IPS-18c (cell line): ENCODE measurements at regions not wholly inside any gene's neighbourhood (a gene's known extent, or its start where the extent isn't known, plus 50 kb on each side); places are given as distances from the start of the nearest gene placed in this dataset.

Experiments used
- H3K4me3 ChIP-seq: 2 replicates; pipeline ENCODE4 v1.7.0; 2013; ENCODE audit warnings: low read depth, mild to moderate bottlenecking, low read length, moderate library complexity; ENCODE audit not compliant: insufficient read depth
- H3K9me3 ChIP-seq: one replicate; pipeline ENCODE4 v1.6.1; 2013; ENCODE audit warnings: mild to moderate bottlenecking, low read length, moderate library complexity; ENCODE audit not compliant: control insufficient read depth, insufficient read depth

DNA sequence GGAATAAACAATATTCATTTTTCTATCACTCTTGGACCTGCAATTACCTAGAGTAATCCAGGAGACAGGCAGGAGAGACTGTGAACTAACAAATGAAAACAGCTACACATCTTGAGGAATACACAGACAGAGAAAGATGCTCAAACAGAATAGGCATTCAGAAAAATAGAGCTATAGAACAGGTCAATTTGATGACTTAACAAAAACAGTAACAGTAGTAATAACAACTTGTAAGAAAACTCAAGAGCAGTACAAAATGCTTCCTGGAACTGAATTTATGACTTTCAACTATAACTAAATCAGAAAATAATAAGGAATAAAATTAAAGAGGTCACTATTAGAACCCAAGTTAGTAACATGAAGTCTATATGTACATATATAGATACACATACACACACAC lies 579.3 kb downstream of the TLR4 start:
- no peaks in the 10 kb centered on the region for H3K9me3 ChIP-seq
- H3K4me3 ChIP-seq: no peak overlapping the region

DNA sequence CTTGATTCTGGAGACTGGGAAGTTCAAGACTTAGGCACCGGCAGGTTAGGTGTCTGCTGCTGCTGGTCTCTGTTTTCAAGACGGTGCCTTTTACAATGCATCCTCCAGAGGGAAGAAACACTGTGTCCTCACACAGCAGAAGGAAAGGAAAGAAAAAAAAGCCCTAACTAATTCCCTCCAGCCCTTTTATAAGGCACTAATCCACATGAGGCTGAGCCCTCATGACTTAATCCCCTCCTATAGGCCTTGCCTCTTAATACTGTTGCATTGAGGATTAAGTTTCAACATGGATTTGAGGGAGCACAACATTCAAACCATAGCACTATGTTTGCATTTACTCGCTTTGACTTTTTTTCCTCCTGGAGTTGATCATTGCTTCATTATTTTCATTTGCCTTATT lies 585.9 kb downstream of the TLR4 start:
- H3K4me3 ChIP-seq: no peak overlapping the region
- H3K9me3 ChIP-seq: no peaks in the 10 kb centered on the region

DNA sequence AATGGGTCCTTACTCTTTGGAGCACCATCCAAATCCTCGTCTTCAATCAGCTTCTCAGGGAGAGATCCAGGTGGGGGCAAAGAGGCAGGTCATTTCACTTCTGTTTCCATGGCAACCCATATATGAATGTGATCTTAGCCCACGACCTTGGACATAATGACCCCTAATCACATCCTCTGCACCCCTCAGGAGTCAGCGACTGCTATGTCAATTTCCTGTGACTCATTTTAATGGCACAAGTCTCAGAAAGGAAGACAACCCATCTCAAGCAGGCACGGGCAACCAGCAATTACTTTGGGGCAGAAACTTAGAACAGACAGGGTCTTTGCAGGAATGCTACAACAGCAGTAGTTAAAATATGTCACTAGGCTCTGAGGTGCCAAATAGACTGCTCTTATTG lies 591.2 kb downstream of the TLR4 start:
- Histone ChIP-seq H3K9me3 (no peaks in the 10 kb centered on the region), H3K4me3 (no peak overlapping the region)

DNA sequence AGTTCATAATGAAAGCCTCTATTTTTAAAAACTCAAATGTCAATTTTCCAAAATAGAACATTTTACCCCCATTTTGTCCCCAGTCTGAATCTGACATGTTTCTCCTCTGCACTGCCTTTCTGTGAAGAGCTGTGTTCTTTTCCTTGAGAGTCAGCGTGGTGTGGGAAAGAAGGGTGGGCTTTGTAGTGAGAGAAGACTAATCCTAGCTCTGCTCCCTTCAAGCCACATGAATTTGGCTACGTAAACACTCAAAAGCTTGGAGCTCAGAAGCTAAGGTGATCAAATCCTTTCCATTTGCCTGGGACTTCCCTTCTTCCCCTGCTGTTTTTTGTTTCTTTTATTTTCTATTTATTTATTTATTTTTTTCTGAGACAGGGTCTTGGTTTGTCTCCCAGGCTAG lies 598.5 kb downstream of the TLR4 start:
- Histone ChIP-seq H3K9me3 (no peaks in the 10 kb centered on the region), H3K4me3 (no peak overlapping the region)

DNA sequence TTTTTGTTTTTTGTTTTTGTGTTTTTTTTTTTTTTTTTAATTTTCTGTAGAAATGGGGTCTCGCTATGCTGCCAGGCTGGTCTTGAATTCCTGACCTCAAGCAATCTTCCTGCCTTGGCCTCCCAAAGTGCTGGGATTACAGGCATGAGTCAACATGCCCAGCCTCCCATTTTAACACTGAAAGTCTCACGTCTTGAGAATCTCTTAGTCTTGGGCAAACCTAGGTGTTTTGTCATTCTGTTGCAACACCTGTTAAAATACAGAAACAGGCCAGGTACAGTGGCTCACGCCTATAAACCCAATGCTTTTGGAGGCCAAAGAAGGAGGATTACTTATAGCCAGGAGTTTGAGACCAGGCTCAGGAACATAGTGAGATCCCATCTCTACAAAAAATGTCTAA lies 599.0 kb downstream of the TLR4 start:
- no peaks in the 10 kb centered on the region for H3K9me3 ChIP-seq

DNA sequence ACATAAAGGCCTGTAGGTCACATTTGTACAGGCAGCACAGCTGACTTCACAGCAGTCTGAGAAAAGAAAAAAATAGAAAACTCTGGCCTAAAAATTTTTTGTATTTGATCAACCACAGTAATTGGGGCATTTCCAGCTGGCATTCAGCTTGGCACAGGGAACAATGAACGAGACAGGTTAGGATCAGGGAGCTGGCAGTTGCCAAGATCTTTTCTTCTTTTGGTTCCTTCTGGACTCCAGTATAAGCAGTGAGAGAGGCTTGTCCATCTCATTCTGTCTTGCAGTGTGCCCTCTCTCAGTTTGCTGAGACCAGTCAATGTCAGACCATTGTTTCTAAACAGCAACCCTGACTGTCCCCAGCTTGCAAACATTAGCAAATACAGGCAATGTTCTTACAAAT lies 601.1 kb downstream of the TLR4 start:
- no peak overlapping the region for H3K4me3 ChIP-seq
- H3K9me3 ChIP-seq: no peaks in the 10 kb centered on the region

More for the DNA sequence above, 599.0 kb downstream of the TLR4 start:
- H3K4me3 ChIP-seq: no peak overlapping the region

DNA sequence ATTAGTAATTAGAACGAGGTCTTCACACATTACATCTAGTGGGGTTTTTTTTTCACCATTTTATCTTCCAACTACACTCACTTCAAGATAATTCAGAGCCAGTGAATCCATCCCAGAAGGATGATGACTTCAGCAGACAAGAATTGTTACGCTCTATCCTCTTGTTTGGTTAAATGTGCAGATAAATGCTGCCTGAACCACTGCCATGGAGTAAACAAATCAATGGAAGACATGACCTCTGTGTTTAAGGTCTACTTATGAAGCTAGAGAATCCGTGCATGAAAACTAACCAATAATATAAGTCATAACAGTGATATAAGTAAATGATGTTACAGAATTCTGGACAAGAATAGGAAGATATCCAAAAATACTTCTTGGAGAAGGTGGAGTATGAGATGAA lies 602.6 kb downstream of the TLR4 start:
- Histone ChIP-seq H3K9me3 (no peaks in the 10 kb centered on the region), H3K4me3 (no peak overlapping the region)

DNA sequence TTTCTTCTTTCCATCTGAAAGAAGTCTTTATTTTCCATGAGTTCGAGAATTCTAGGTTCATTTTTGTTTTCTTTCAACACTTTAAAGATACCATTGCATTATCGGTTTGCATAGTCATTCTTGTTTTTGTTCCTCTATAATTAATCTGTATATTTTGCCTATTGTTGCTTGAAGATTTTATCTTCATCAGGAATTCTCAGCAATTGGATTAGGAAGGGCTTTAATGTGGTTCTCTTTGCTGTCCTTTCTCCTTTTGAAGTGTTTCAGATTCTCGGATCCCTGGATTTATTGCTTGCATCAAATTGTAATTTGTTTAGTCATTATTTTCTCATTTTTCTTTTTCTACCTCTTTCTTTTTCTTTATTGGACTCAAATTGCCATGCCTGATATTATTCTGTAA lies 609.8 kb downstream of the TLR4 start:
- Histone ChIP-seq H3K4me3 (no peak overlapping the region), H3K9me3 (no peaks in the 10 kb centered on the region)

DNA sequence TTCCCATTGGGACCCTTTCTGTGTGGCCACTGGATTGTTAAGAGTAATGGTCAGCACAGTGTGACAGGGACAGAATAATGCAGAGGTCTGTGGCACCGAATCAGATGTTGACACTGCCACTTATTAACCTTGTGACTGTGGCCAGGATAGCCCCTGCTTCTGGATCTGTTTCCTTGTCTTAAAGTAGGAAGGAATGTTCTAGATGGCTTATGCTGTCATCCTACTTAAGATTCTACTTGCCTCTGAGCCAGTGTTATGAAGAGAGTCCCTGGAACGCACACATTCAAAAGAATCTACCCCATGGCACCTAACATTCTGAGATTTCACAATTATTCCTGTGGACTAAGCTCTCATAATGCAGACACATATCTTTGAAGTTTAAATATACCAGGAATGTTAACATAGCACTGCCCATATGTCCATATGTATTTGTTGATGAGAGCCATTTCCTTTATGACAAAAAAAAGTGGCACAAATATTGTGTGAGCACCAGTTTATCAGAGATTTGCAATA lies 612.7 kb downstream of the TLR4 start:
- Histone ChIP-seq H3K9me3 (no peaks in the 10 kb centered on the region), H3K4me3 (no peak overlapping the region)

DNA sequence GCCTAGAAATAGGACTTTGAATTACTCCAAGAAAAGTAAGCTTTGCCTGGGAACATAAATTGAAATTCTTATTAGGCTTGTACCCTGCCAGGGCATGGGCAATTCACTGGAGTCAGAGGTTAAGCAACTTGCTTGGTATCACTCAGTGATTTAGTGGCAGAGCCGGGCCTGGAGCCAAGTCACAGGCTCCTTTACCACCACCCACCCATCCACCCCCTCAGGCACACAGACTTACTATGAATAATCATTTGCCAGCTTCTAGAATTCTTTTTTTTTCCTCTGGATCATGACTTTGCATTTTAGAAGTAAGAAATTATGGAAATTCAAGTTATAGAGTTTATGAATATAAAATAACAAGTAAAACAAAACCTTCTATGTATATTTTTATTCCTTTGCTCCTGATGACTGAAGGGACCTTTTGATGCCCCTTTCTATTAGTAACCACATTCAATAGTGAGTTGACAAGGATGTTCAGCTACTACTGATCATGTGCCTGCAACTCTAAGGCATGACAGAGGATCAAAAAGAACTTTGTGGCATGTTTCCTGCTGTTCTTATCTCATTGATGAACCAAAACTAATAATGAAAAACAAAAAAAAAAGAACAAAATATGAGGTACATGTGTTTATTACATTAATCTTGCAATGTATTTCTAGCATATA lies 614.7 kb downstream of the TLR4 start:
- no peaks in the 10 kb centered on the region for H3K9me3 ChIP-seq
- H3K4me3 ChIP-seq: no peak overlapping the region

DNA sequence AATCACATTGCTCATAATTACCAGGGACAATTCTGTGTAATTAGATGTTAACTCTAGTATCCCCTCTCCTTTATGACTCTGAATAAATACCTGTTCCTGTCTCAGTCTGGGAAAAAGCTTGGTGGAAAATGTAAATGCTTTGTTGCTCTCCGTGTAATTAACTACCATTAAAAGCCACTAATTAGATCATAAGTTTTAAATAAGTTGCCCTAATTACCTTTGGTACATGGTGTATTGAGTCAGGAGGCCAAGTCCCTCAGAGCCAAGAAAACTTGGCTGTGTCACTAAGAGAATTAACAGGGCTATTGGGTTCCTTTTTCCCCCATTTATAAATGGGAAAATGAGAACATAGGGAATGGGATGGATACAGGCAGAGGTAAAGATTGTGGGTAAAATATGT lies 617.6 kb downstream of the TLR4 start:
- Histone ChIP-seq H3K9me3 (no peaks in the 10 kb centered on the region), H3K4me3 (no peak overlapping the region)

DNA sequence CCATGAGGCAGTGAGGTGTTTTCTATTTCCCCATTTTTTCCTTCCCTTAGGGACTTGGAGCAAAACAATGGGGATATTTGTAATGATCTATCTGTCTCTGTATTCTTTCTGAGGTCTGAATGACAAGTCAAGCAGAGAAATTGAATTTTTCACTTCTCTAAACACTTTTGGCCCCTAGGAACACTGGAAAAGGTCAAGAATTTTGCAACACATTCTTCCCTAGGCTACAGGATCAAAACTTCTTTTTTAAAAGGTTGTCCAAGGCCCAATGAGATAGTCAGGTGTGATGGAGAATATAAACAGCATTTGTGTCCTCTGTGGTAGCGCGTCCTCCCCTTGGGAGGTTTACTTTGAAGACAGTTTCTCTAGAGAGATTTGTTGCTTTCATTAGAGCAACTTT lies 620.5 kb downstream of the TLR4 start:
- Histone ChIP-seq H3K4me3 (no peak overlapping the region), H3K9me3 (no peaks in the 10 kb centered on the region)

DNA sequence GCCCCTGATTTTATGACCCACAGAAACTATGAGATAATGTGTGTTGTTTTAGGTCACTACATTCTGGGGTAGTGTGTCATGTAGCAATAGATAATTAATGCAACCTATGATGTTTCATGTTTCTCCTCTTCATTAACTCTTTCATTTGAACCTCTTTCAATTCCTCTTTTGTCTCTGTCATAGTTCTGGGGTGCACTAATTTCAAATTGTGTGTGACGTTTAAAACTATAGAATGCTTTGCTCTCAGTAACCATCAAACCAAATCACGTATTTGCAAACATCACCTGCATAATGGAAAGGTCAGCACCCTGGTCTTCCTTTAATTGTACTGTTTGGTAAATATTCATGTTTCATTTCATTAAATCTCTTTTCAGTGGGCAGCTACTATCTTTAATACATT lies 621.6 kb downstream of the TLR4 start:
- Histone ChIP-seq H3K9me3 (no peaks in the 10 kb centered on the region), H3K4me3 (no peak overlapping the region)

DNA sequence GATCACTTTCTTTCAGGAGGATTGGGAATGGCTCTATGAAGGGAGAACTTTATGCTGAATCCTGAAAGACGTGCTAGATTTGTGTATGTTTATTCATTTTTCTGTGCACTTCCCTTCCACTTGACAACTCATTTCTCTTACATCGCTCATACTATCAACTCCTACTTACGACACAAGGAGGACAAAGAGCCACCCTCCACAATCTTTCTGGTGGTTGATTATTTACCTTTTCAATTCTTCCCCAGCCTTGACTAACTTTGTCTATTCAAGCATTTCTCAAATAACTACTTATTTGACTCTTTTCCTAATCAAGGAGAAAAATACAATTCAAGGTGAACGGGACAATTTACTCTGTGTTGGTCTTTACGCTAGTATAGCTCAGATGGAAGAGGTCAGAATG lies 622.1 kb downstream of the TLR4 start:
- H3K9me3 ChIP-seq: no peaks in the 10 kb centered on the region

DNA sequence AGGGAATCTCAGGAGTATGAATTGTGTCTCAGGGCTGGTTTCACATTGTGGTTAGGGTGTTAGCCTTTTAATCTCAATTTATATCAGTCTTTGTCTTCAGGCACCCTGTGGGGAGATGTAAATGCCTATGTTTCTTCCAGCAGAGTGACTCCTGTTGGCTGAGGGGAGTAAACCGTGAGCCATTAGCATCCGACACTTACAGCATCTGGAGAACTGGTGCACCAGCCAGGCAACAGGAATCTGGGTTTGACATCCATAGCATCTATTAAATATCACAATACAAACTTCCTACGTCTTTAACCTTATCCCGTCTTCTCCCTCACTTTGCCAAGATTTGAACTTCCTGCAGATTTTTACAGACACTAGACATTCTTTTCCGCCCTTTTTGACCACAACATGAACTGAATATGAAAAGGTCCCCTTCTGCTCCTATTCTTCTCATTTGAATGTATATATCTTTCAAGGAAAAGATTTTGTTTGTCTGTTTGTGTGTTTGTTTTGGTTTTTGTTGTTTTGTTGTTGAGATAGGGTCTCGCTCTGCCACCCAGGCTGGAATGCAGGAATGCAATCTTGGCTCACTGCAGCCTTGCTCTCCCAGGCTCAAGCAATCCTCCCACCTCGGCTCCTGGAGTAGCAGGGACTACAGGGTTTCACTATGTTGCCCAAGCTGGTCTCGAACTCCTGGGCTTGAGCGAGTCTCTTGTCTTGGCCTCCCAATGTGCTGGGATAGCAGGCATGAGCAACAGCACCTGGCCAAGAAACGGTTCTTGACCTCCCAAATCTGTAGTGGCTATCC lies 626.2 kb downstream of the TLR4 start:
- no peak overlapping the region for H3K4me3 ChIP-seq
- no peaks in the 10 kb centered on the region for H3K9me3 ChIP-seq

More for the DNA sequence above, 622.1 kb downstream of the TLR4 start:
- H3K4me3 ChIP-seq: no peak overlapping the region

DNA sequence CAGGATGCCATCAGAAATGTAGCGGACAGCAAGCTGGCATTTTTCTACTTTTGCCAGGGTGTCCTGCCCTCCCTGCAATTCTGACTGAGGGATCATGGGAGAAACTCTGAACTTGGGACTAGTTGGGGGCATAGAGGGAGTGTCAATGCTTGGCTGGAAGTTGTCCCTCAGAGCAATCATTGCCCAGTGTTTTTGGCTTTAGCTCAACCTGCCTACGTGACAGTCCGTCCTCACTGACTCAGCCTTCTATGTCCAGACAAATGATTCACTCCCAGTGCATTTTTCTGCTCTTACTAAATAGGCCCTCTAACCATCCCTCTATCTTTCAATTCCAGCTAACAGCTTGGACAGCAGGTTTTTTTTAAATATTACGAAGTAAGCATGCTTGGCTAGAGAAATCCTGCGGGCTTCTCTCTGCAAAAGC lies 627.4 kb downstream of the TLR4 start:
- no peaks in the 10 kb centered on the region for H3K9me3 ChIP-seq
- H3K4me3 ChIP-seq: no peak overlapping the region

DNA sequence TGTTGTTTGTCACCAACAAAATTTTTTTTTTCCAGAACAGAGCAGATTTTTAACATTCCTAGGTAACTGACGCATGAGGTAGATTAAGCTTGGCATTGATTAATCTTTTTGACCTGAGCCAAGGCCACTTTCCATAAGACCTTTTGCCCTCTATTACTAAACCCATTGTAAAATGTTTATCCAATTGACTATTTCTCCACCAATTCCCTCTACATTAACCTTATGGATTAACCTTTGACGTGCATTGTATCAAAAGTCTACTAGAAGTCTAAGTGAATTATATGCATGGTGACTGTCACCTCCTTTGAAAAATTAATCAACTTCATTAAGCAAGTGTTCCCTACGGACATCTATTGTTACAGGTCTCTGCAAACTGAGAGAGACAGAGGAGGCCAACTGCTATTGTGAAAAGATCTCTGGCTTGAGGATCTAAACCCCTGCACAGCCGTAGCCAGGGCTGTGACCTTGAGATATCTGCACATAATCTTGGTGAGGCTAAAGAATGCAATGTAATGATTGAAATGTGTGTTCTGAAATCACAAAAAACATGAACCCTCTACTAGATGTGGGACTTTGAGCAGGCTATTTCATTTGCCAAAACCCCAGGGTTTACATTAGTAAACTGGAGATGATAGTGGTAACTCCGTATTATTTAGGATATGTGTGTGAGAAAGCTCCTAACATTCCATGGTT lies 632.2 kb downstream of the TLR4 start:
- no peak overlapping the region for H3K4me3 ChIP-seq
- no peaks in the 10 kb centered on the region for H3K9me3 ChIP-seq

DNA sequence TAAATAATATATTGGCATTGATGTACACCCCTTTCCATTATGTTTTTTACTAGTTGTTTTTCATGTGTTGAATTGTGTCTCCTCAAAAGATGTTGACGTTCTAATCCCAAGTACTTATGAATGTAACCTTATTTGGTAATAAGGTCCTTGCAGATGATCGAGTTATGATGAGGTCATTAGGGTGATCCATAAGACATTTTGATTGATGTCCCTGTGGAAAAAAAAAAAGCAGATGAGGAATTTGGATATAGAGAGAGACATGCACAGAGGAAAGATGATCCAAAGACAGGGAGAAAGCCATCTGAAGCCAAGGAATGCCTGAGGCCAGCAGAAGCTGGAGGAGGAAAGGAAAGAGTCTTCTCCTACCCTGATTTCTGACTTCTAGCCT lies 632.7 kb downstream of the TLR4 start:
- H3K9me3 ChIP-seq: no peaks in the 10 kb centered on the region
- no peak overlapping the region for H3K4me3 ChIP-seq
